Body of pancreas (tissue), 4 donors: ENCODE measurements at regions not wholly inside any gene's neighbourhood (a gene's known extent, or its start where the extent isn't known, plus 50 kb on each side); places are given as distances from the start of the nearest gene placed in this dataset.

Experiments
- CTCF ChIP-seq, 7 experiments: fragments of 450-650 bp in 4 of 7; fragments of 200-600 bp in 3 of 7; sonication (generic) in 3 of 7; IDR thresholded peaks; one replicate each; pipeline ENCODE4 v1.5.1; 2016 to 2019; ENCODE audit warnings: antibody characterized with exemption in 7 of 7
- POLR2A ChIP-seq, 3 donors: fragments of 450-650 bp; IDR thresholded peaks; one replicate each; pipeline ENCODE4 v1.6.1; 2016; ENCODE audit warnings: antibody characterized with exemption in 3 of 3, mild to moderate bottlenecking in 2 of 3

GRCh38 chr4:188993871-188994270, 854.6 kb downstream of the TRIML1 start:
- TF ChIP-seq CTCF (IDR thresholded peaks at IDR 0.05) (no peak), POLR2A (IDR thresholded peaks at IDR 0.05) (no peak)
